ENCODE measurements at regions not wholly inside any gene's neighbourhood (a gene's known extent, or its start where the extent isn't known, plus 50 kb on each side); places are given as distances from the start of the nearest gene placed in this dataset.

- TF ChIP-seq, protein P1, sequence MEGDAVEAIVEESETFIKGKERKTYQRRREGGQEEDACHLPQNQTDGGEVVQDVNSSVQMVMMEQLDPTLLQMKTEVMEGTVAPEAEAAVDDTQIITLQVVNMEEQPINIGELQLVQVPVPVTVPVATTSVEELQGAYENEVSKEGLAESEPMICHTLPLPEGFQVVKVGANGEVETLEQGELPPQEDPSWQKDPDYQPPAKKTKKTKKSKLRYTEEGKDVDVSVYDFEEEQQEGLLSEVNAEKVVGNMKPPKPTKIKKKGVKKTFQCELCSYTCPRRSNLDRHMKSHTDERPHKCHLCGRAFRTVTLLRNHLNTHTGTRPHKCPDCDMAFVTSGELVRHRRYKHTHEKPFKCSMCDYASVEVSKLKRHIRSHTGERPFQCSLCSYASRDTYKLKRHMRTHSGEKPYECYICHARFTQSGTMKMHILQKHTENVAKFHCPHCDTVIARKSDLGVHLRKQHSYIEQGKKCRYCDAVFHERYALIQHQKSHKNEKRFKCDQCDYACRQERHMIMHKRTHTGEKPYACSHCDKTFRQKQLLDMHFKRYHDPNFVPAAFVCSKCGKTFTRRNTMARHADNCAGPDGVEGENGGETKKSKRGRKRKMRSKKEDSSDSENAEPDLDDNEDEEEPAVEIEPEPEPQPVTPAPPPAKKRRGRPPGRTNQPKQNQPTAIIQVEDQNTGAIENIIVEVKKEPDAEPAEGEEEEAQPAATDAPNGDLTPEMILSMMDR (IDR thresholded peaks at IDR 0.05): no peak
- TF ChIP-seq POLR2A (IDR thresholded peaks at IDR 0.05): no peak
Measured at GRCh38 chr16:72721981-72722380, 325.9 kb downstream of the ZFHX3 start.
